Naive thymus-derived CD4-positive, alpha-beta T cell (primary cell): ENCODE measurements at regions not wholly inside any gene's neighbourhood (a gene's known extent, or its start where the extent isn't known, plus 50 kb on each side); places are given as distances from the start of the nearest gene placed in this dataset.

Experiments
- ATAC-seq: fragments of 150-1000 bp; cut with Tn5 transposase; 2 replicates; pipeline ENCODE4 v1.10.0; 2021; ENCODE audit warnings: mild to moderate bottlenecking, moderate library complexity
- CTCF ChIA-PET: fragments of 350-600 bp; sonication (Branson Sonifier 250); formaldehyde crosslinking; loops from one replicate; lab custom pipeline; 2021; ENCODE audit warnings: antibody characterized with exemption; lab: Charles Lee
- POLR2A ChIA-PET: fragments of 350-600 bp; sonication (Branson Sonifier 250); formaldehyde crosslinking; loops from one replicate; lab custom pipeline; 2021; ENCODE audit warnings: antibody characterized with exemption, inconsistent platforms; lab: Charles Lee
- DNase-seq, 9 donors: peaks; one replicate each; pipeline versions ENCODE4 v3.0.0 to v3.0.0-alpha.2; 2020 to 2022; ENCODE audit warnings: mixed read lengths in 1 of 9
- H3K27ac ChIP-seq: one replicate; pipeline ENCODE4 v1.7.0; 2013; ENCODE audit warnings: mild to moderate bottlenecking, low read depth, low read length, moderate library complexity
- H3K27me3 ChIP-seq, 2 donors: one replicate each; pipeline ENCODE4 v1.7.0; 2013; ENCODE audit warnings: low read length in 2 of 2, mild to moderate bottlenecking in 2 of 2, moderate library complexity in 2 of 2; ENCODE audit not compliant: control insufficient read depth in 2 of 2, insufficient read depth in 2 of 2
- H3K36me3 ChIP-seq, 3 experiments: 1 replicate in 2 of 3; 2 replicates in 1 of 3; pipeline ENCODE4 v1.7.0; 2013; ENCODE audit warnings: low read length in 3 of 3, mild to moderate bottlenecking in 3 of 3, moderate library complexity in 1 of 3; ENCODE audit not compliant: insufficient read depth in 3 of 3, control insufficient read depth in 2 of 3
- H3K4me1 ChIP-seq, 2 donors: one replicate each; pipeline ENCODE4 v1.7.0; 2013; ENCODE audit warnings: low read length in 2 of 2, mild to moderate bottlenecking in 2 of 2, moderate library complexity in 1 of 2; ENCODE audit not compliant: control insufficient read depth in 2 of 2, insufficient read depth in 2 of 2
- H3K4me3 ChIP-seq: 2 replicates; pipeline ENCODE4 v1.7.0; 2013; ENCODE audit warnings: mild to moderate bottlenecking, low read length
- H3K9me3 ChIP-seq, 3 experiments: 1 replicate in 2 of 3; 2 replicates in 1 of 3; pipeline ENCODE4 v1.7.0; 2013; ENCODE audit warnings: low read length in 3 of 3; ENCODE audit not compliant: control insufficient read depth in 2 of 3
- H3K27ac Mint-ChIP-seq, 9 donors: one replicate each; pipeline ENCODE4 v1.8.0; 2020 to 2022; ENCODE audit warnings: mixed read lengths in 9 of 9, mild to moderate bottlenecking in 8 of 9, moderate library complexity in 5 of 9, inconsistent platforms in 2 of 9
- H3K27me3 Mint-ChIP-seq, 5 donors: one replicate each; pipeline ENCODE4 v1.8.0; 2021 to 2022; ENCODE audit warnings: mixed read lengths in 5 of 5, mild to moderate bottlenecking in 1 of 5
- H3K36me3 Mint-ChIP-seq, 5 donors: one replicate each; pipeline ENCODE4 v1.8.0; 2020 to 2022; ENCODE audit warnings: mixed read lengths in 5 of 5, mild to moderate bottlenecking in 3 of 5, inconsistent platforms in 1 of 5
- H3K4me1 Mint-ChIP-seq, 7 donors: one replicate each; pipeline ENCODE4 v1.8.0; 2020 to 2022; ENCODE audit warnings: mixed read lengths in 7 of 7, mild to moderate bottlenecking in 3 of 7, inconsistent platforms in 1 of 7
- H3K4me3 Mint-ChIP-seq, 10 donors: one replicate each; pipeline ENCODE4 v1.8.0; 2020 to 2022; ENCODE audit warnings: mild to moderate bottlenecking in 10 of 10, mixed read lengths in 10 of 10, moderate library complexity in 6 of 10, inconsistent platforms in 2 of 10
- H3K9me3 Mint-ChIP-seq, 11 donors: one replicate each; pipeline ENCODE4 v1.8.0; 2020 to 2022; ENCODE audit warnings: mixed read lengths in 11 of 11, mild to moderate bottlenecking in 4 of 11, inconsistent platforms in 1 of 11, moderate library complexity in 1 of 11
- intact Hi-C, 2 donors: fragments of 100-400 bp; cut with micrococcal nuclease; formaldehyde crosslinking; loops; one replicate each; pipeline ENCODE4 v1.15.1; 2023

DNA sequence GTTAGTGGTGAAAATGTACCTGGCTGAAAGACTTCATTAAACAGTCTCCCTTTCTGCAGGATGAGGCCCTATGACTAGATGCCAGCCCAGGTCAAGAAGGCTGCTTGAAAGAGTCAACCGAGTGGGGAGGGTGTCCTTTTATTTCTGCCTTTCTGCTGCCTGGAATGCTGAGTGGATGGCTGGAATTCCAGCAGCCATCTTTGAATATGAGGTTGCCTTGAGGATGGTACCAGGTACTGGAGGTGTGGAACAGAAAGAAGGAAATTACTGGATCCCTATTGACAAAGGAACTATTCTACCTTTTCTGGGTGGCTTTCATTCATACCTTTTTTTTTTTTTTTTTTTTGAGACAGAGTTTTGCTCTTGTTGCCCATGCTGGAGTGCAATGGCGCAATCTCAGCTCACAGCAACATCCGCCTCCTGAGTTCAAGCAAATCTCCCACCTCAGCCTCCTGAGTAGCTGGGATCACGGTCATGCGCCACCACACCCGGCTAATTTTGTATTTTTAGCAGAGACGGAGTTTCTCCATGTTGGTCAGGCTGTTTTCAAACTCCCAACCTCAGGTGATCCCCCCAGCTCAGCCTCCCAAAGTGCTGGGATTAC is 89.5 kb upstream of the SLC22A11 start:
- ATAC-seq (no peak), DNase-seq (no peak)
- ChIA-PET POLR2A (no interaction called here), CTCF (interaction anchor here (1.6 kb wide), 1 partner anchor 17 kb away, joined by 5 read pairs; no protein-coding TSS in a partner anchor)
- peaks cover 0 to 18% (median 6%) of the 10 kb centered on the region in 5 donors for H3K27me3 Mint-ChIP-seq
- no peak overlapping the region for H3K4me3 ChIP-seq
- no peak overlapping the region for H3K4me3 Mint-ChIP-seq
- H3K27ac Mint-ChIP-seq = no peak overlapping the region
- no peaks in the 10 kb centered on the region for H3K4me1 ChIP-seq
- no peaks in the 10 kb centered on the region for H3K36me3 ChIP-seq
- intact Hi-C loops = no loop called here
- no peak overlapping the region for H3K27ac ChIP-seq
- peaks cover 0 to 6% (median 0%) of the 10 kb centered on the region in 11 donors for H3K9me3 Mint-ChIP-seq
- peaks cover 0 to 11% (median 7%) of the 10 kb centered on the region in 7 donors for H3K4me1 Mint-ChIP-seq
- no peaks in the 10 kb centered on the region for H3K9me3 ChIP-seq
- H3K36me3 Mint-ChIP-seq = no peaks in the 10 kb centered on the region
- H3K27me3 ChIP-seq = no peaks in the 10 kb centered on the region

GRCh38 chr11:64469288-64469687 is 86.5 kb upstream of the SLC22A11 start:
- Mint-ChIP-seq H3K27ac (no peak overlapping the region), H3K9me3 (peaks cover 0 to 7% (median 0%) of the 10 kb centered on the region in 11 donors), H3K4me3 (peak overlapping the region in 1 of 10 donors; percentile 18), H3K4me1 (peaks cover 0 to 11% (median 7%) of the 10 kb centered on the region in 7 donors), H3K27me3 (peaks cover 0 to 20% (median 6%) of the 10 kb centered on the region in 5 donors), H3K36me3 (no peaks in the 10 kb centered on the region)
- intact Hi-C loops = no loop called here
- peak in 2 of 9 donors; percentile 10 to 18 for DNase-seq
- Histone ChIP-seq H3K36me3 (no peaks in the 10 kb centered on the region), H3K9me3 (no peaks in the 10 kb centered on the region), H3K27me3 (no peaks in the 10 kb centered on the region), H3K27ac (no peak overlapping the region), H3K4me3 (no peak overlapping the region), H3K4me1 (no peaks in the 10 kb centered on the region)
- no peak for ATAC-seq
- POLR2A ChIA-PET = no interaction called here
- CTCF ChIA-PET = interaction anchor here (1.0 to 1.5 kb wide), 2 partner anchors 20 to 183 kb away, joined by 3 read pairs; no protein-coding TSS in a partner anchor

GRCh38 chr11:64472593-64473455 is 82.9 kb upstream of the SLC22A11 start:
- no peak overlapping the region for H3K27ac ChIP-seq
- intact Hi-C loops = no loop called here
- ATAC-seq (no peak), DNase-seq (no peak)
- Mint-ChIP-seq H3K9me3 (peaks cover 0 to 7% (median 0%) of the 10 kb centered on the region in 11 donors), H3K27me3 (peaks cover 0 to 22% (median 12%) of the 10 kb centered on the region in 5 donors), H3K27ac (no peak overlapping the region), H3K36me3 (no peaks in the 10 kb centered on the region), H3K4me1 (peaks cover 0 to 11% (median 7%) of the 10 kb centered on the region in 7 donors), H3K4me3 (no peak overlapping the region)
- ChIA-PET CTCF (no interaction called here), POLR2A (no interaction called here)
- H3K4me1 ChIP-seq = no peaks in the 10 kb centered on the region
- no peak overlapping the region for H3K4me3 ChIP-seq
- H3K36me3 ChIP-seq = no peaks in the 10 kb centered on the region
- H3K27me3 ChIP-seq = no peaks in the 10 kb centered on the region
- H3K9me3 ChIP-seq = no peaks in the 10 kb centered on the region

DNA sequence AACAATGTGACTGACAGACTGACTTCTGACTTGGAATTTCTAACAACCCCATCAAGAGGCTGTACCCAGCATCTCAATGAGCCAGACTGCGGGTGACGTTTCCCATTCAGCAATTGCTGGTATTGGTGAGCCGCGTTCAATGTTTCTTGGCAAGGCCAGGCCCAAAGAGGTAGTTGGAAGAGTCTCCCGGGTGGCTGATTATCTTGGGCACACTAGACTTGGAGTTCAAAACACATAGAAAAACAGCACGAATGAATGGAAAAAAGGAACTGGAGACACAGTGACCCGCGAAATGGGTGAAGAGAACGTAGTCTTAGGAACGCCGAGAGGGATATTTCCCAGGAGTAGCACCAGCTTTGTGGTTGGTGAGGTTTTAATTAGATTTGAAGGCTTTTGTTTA is 81.1 kb upstream of the SLC22A11 start:
- CTCF ChIA-PET = no interaction called here
- H3K36me3 Mint-ChIP-seq = no peaks in the 10 kb centered on the region

GRCh38 chr11:64475145-64475544 is 80.6 kb upstream of the SLC22A11 start:
- H3K36me3 ChIP-seq = no peaks in the 10 kb centered on the region
- no peaks in the 10 kb centered on the region for H3K4me1 ChIP-seq
- POLR2A ChIA-PET = no interaction called here
- Mint-ChIP-seq H3K27ac (no peak overlapping the region), H3K9me3 (peaks cover 0 to 7% (median 0%) of the 10 kb centered on the region in 11 donors), H3K4me3 (no peak overlapping the region), H3K27me3 (peaks cover 5 to 18% (median 12%) of the 10 kb centered on the region in 5 donors), H3K36me3 (no peaks in the 10 kb centered on the region), H3K4me1 (no peaks in the 10 kb centered on the region)
- intact Hi-C loops = no loop called here
- DNase-seq (no peak), ATAC-seq (no peak)
- no peak overlapping the region for H3K27ac ChIP-seq
- H3K9me3 ChIP-seq = no peaks in the 10 kb centered on the region
- no peak overlapping the region for H3K4me3 ChIP-seq
- CTCF ChIA-PET = no interaction called here
- H3K27me3 ChIP-seq = no peaks in the 10 kb centered on the region

More for the DNA sequence above, 81.1 kb upstream of the SLC22A11 start:
- no peaks in the 10 kb centered on the region for H3K36me3 ChIP-seq
- Mint-ChIP-seq H3K9me3 (peaks cover 0 to 7% (median 0%) of the 10 kb centered on the region in 11 donors), H3K4me3 (no peak overlapping the region), H3K27ac (no peak overlapping the region), H3K27me3 (peaks cover 5 to 18% (median 12%) of the 10 kb centered on the region in 5 donors), H3K4me1 (peaks cover 0 to 3% (median under 1%) of the 10 kb centered on the region in 7 donors)
- DNase-seq = no peak
- H3K27ac ChIP-seq = no peak overlapping the region
- no peak for ATAC-seq
- POLR2A ChIA-PET = no interaction called here
- intact Hi-C loops = no loop called here
- no peaks in the 10 kb centered on the region for H3K4me1 ChIP-seq
- no peak overlapping the region for H3K4me3 ChIP-seq
- H3K27me3 ChIP-seq = no peaks in the 10 kb centered on the region
- no peaks in the 10 kb centered on the region for H3K9me3 ChIP-seq

DNA sequence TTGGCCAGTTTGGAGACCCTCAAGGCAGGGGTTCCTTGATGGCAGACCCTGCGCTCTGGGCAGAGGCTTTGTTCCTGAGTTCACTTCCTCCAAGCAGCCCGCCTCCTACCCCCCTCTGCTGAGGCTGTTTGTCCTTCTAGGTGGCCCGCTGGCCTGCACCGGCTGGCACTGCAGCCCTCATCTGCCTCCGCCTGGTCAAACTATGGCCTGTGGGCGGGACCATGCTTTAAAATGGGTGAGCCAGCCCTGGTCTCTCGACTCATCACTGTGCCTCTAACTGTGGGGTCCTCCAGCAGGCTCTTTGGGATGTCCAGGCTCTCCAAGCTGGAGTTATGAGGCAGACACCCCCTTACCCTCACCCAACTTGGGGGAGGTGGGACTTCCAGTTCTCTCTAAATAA is 78.9 kb upstream of the SLC22A11 start:
- H3K27me3 Mint-ChIP-seq = peaks cover 2 to 15% (median 5%) of the 10 kb centered on the region in 5 donors
- H3K4me3 Mint-ChIP-seq = no peak overlapping the region
- peaks cover 0 to 3% (median 0%) of the 10 kb centered on the region in 11 donors for H3K9me3 Mint-ChIP-seq
- no peaks in the 10 kb centered on the region for H3K4me1 Mint-ChIP-seq
- H3K27ac Mint-ChIP-seq = no peak overlapping the region
- CTCF ChIA-PET = no interaction called here
- no peaks in the 10 kb centered on the region for H3K27me3 ChIP-seq
- no peaks in the 10 kb centered on the region for H3K36me3 Mint-ChIP-seq
- no peak for DNase-seq
- intact Hi-C loops = no loop called here
- H3K27ac ChIP-seq = no peak overlapping the region
- ATAC-seq = no peak
- POLR2A ChIA-PET = no interaction called here
- no peaks in the 10 kb centered on the region for H3K4me1 ChIP-seq
- no peaks in the 10 kb centered on the region for H3K9me3 ChIP-seq
- H3K4me3 ChIP-seq = no peak overlapping the region
- no peaks in the 10 kb centered on the region for H3K36me3 ChIP-seq
